ENCODE measurements at regions not wholly inside any gene's neighbourhood (a gene's known extent, or its start where the extent isn't known, plus 50 kb on each side); places are given as distances from the start of the nearest gene placed in this dataset.
"Not testable (repeated sequence)": the region's sequence is repeated elsewhere in the genome, so short reads cannot be mapped to it uniquely, and the experiment has no call there.

DNA sequence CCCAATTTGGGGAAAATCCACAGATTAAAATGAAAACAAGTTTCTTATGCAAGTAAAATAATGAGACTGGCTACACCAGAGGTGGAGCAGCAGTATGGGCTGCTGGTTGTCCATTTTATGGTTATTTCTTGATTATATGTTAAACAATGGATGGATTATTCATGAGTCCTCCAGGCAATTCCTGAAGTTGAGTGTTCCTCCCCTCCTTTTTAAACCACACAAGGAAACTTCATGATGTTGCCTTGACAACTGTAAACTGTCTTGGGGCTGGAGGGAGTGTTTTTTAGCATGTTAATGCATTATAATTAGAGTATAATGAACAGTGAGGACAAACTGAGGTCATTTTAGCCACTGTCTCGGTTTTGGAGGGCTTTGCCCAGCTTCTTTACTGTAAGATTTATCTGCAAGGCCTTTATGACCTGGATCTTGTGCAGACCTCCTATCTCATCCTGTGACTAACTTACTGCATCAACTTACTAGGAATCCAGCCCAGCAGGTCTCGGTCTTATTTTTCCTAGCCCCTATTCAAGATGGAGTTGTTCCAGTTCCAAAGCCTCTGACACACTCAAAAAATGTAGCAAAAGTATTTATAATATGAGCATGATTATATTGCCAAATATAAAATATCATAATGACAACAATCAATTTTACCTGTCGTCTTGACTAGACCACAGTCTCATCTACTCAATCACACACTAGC is 534.0 kb downstream of the TMEM121 start:
- DNase-seq (ENCODE audit: low read depth): no peak
- TF ChIP-seq, protein P1, sequence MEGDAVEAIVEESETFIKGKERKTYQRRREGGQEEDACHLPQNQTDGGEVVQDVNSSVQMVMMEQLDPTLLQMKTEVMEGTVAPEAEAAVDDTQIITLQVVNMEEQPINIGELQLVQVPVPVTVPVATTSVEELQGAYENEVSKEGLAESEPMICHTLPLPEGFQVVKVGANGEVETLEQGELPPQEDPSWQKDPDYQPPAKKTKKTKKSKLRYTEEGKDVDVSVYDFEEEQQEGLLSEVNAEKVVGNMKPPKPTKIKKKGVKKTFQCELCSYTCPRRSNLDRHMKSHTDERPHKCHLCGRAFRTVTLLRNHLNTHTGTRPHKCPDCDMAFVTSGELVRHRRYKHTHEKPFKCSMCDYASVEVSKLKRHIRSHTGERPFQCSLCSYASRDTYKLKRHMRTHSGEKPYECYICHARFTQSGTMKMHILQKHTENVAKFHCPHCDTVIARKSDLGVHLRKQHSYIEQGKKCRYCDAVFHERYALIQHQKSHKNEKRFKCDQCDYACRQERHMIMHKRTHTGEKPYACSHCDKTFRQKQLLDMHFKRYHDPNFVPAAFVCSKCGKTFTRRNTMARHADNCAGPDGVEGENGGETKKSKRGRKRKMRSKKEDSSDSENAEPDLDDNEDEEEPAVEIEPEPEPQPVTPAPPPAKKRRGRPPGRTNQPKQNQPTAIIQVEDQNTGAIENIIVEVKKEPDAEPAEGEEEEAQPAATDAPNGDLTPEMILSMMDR (IDR thresholded peaks at IDR 0.05; ENCODE audit: control insufficient read depth, extremely low read depth, insufficient read depth): no peak
- no peak overlapping the region for H3K4me3 ChIP-seq (ENCODE audit: low read depth, low read length)

DNA sequence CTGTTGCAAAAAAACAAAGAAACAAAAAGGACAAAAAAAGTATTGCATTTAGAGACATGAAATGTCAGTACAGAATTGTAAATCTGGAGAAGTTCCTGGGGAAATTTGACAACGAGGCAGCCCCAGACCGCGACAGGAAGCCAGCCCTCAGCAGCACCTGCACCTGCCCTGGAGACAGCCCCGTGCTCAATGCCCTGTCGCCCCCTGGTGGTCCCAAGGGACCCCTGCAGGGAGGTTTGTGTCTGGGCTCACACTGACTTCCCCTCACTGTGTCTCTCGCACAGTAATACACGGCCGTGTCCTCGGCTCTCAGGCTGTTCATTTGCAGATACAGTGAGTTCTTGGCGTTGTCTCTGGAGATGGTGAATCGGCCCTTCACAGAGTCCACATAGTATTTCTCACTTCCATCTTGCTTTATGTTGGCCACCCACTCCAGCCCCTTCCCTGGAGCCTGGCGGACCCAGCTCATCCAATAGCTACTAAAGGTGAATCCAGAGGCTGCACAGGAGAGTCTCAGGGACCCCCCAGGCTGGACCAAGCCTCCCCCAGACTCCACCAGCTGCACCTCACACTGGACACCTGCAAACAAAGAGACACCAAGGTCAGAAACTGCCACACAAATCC is 535.6 kb downstream of the TMEM121 start:
- TF ChIP-seq, protein P1 (IDR thresholded peaks at IDR 0.05; ENCODE audit: control insufficient read depth, extremely low read depth, insufficient read depth): peak; percentile 42
- DNase-seq (ENCODE audit: low read depth); H3K4me3 ChIP-seq (ENCODE audit: low read depth, low read length): not testable (repeated sequence)

DNA sequence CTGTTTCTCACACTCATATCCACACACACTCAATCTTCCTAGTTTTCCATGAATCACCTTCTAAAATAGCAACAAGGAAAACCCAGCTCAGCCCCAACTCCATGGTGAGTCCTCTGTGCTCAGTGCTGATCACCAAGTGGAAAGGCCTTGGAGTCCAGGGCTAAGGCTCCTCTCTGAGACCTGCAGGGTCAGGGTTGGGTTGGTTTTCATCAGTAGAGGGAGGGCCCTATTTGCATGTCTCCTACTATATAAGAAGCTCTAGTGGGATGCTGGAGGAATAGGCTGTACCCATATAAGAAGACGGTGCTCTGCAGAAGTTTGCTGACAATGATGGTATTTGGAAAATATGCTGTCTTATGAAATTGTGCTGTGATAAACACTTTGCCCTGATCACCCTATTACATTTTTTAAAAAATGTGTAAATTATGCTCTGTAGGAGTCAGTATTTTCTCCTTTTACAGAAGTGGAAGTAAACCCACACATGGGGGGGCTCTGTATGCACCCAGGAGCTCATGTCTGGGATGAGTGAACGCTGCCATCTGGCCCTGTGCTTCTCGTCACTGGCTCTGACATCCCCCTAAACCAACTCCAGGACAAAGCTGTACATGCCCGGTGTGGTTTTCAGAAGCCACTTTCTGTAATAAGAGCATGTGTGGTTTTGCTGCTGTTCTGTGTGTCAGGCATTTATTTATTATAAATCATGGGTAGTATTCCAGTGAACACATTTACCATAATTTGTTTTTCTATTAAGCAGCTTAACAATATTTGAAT is 536.3 kb downstream of the TMEM121 start:
- DNase-seq (ENCODE audit: low read depth): no peak
- H3K4me3 ChIP-seq (ENCODE audit: low read depth, low read length): no peak overlapping the region
- TF ChIP-seq, protein P1 (IDR thresholded peaks at IDR 0.05; ENCODE audit: control insufficient read depth, extremely low read depth, insufficient read depth): no peak

DNA sequence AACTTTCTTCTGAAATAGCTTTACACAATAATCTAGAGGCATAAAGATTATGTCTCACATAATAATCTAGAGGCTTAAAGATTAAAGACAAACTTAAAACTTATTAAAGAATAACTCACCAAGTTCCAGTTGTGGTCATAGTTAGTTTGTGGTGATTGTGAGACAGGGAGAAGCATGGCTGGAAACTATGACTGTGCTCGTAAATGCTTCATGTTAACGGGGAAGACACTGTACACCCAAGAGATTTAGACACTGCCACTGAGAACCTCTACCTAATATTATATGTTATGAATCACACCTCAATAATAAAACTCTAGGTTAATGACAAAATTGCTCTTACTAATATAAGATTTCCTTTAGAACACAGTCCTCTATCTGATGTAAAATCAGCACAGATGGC is 541.6 kb downstream of the TMEM121 start:
- no peak overlapping the region for H3K4me3 ChIP-seq (ENCODE audit: low read depth, low read length)
- no peak for DNase-seq (ENCODE audit: low read depth)
- TF ChIP-seq, protein P1 (IDR thresholded peaks at IDR 0.05; ENCODE audit: control insufficient read depth, extremely low read depth, insufficient read depth): no peak

DNA sequence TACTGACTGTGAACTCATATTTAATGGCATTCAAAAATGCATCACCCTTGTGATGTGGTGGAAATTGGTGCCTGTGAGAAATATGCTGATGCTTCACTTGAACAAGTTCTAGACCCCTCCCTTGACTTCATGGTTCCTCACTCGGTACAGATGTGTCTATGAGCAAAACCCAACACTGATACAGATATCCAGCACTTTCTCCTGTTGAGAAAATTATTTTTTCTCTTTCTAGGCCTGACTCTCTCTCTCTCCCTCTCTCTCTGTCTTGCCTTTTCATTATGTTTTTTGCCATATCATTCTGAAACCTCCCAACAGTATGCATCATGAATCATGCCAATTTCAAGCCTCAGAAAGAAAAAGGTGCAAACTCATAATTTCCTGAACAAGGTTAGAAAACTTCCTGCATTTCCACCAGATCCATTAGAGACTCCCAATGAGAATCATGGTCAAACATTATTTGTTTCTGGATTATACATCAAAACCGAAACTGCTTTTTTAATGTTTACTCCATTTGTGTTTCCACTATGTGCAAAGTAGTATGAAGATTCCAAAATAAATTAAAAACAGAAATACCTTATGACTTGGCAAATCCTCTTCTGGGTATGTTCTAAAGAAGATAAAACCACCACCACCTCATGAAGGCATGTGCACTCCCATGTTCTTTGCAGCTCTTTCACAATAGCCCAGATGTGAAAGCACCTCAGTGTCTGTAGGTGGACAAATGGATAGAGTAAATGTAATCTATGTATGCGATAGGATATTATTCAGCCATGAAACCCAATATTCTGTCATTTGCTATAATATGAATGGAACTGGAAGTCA is 543.6 kb downstream of the TMEM121 start:
- no peak for DNase-seq (ENCODE audit: low read depth)
- no peak overlapping the region for H3K4me3 ChIP-seq (ENCODE audit: low read depth, low read length)
- TF ChIP-seq, protein P1 (IDR thresholded peaks at IDR 0.05; ENCODE audit: control insufficient read depth, extremely low read depth, insufficient read depth): no peak

DNA sequence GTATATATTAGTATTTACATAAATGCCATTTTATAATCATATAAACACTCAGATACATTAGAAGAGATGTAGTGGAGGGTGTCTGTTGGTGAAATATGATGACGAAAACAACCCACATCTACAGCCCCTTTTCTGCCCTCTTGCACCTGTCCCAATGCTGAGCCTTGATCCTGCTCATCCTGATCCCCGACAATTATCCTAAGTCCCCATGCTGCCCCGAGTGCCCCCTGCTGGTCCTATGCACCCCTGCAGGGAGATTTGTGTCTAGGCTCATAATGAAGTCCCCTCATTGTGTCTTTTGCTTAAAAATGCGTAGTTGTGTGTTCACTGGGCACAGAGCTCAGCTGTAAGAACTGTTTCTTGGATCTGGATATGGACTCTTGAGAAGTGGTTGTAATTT is 554.5 kb downstream of the TMEM121 start:
- no peak for DNase-seq (ENCODE audit: low read depth)
- TF ChIP-seq, protein P1 (IDR thresholded peaks at IDR 0.05; ENCODE audit: control insufficient read depth, extremely low read depth, insufficient read depth): no peak
- H3K4me3 ChIP-seq (ENCODE audit: low read depth, low read length): no peak overlapping the region

DNA sequence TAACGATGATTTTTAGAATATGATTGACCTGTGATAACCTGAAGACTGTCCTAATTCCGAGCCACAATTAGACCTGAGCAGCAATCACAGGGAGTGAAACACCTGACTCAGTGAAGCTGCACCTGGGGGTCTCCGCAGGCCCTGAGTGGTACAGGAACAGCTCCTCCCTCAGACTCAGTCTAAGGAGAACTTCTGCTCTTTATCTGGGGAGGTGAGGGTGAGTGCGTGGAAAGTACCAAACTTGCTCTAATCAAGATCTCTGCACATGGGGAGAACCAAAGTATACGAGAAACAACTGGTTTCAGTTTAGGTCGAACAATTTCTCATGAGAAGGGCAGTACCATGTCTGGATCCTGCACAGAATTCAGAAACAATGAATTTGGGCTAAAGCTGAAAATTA is 555.3 kb downstream of the TMEM121 start:
- not testable (repeated sequence) for DNase-seq (ENCODE audit: low read depth); H3K4me3 ChIP-seq (ENCODE audit: low read depth, low read length)
